SK-N-SH (cell line): ENCODE measurements at regions not wholly inside any gene's neighbourhood (a gene's known extent, or its start where the extent isn't known, plus 50 kb on each side); places are given as distances from the start of the nearest gene placed in this dataset.

Experiments
- CTCF ChIP-seq: fragments of 200-600 bp; sonication (generic); IDR thresholded peaks from 2 replicates; pipeline ENCODE4 v1.6.1; 2017; ENCODE audit warnings: antibody characterized with exemption, mild to moderate bottlenecking, moderate library complexity
- ELF1 ChIP-seq: IDR thresholded peaks from 2 replicates; pipeline ENCODE4 v1.4.0; 2012
- FOXJ3 ChIP-seq: sonication (generic); formaldehyde crosslinking; IDR thresholded peaks from 2 replicates; pipeline ENCODE4 v1.5.1; 2020; ENCODE audit warnings: mild to moderate bottlenecking, missing genetic modification reagents
- GABPA ChIP-seq: IDR thresholded peaks from 2 replicates; pipeline ENCODE4 v1.4.0; 2012; ENCODE audit warnings: low read depth, mild to moderate bottlenecking
- MEF2A ChIP-seq: IDR thresholded peaks from 2 replicates; pipeline ENCODE4 v1.4.0; 2012; ENCODE audit warnings: low read depth, borderline replicate concordance
- REST ChIP-seq: IDR thresholded peaks from 2 replicates; pipeline ENCODE4 v1.6.1; 2012; ENCODE audit warnings: mild to moderate bottlenecking, low read depth, low read length, moderate library complexity

GRCh38 chr2:226578373-226578772, 221.2 kb downstream of the IRS1 start:
- TF ChIP-seq CTCF = no peak
- no peak for TF ChIP-seq FOXJ3 (CRISPR knock-in tag)
- TF ChIP-seq REST = no peak
- no peak for TF ChIP-seq MEF2A
- no peak for TF ChIP-seq GABPA
- TF ChIP-seq ELF1 = no peak
